Hepatic stellate cell (primary cell): ENCODE measurements at regions not wholly inside any gene's neighbourhood (a gene's known extent, or its start where the extent isn't known, plus 50 kb on each side); places are given as distances from the start of the nearest gene placed in this dataset.

Source experiments
- DNase-seq: peaks from one replicate; pipeline ENCODE4 v3.0.0; 2011; ENCODE audit warnings: low spot score

- DNase-seq = no peak
Measured at GRCh38 chr7:19853261-19853832, 79.9 kb upstream of the TMEM196 start.

GRCh38 chr7:19852192-19852591, 78.8 kb upstream of the TMEM196 start:
- no peak for DNase-seq

GRCh38 chr7:19851504-19851903, 78.1 kb upstream of the TMEM196 start:
- DNase-seq = no peak

- no peak for DNase-seq
Measured at GRCh38 chr7:19834566-19834965, 61.1 kb upstream of the TMEM196 start.

- DNase-seq = no peak
Measured at GRCh38 chr7:19830604-19831003, 57.2 kb upstream of the TMEM196 start.
